Nephron progenitor cell (in vitro differentiated cells): ENCODE measurements at regions not wholly inside any gene's neighbourhood (a gene's known extent, or its start where the extent isn't known, plus 50 kb on each side); places are given as distances from the start of the nearest gene placed in this dataset.

Experiments
- DNase-seq: peaks from one replicate; pipeline ENCODE4 v3.0.0; 2021
- H3K27ac Mint-ChIP-seq: 2 replicates; pipeline ENCODE4 v1.8.0; 2021; ENCODE audit warnings: mild to moderate bottlenecking, moderate library complexity, mixed read lengths
- H3K27me3 Mint-ChIP-seq: 2 replicates; pipeline ENCODE4 v1.8.0; 2021; ENCODE audit warnings: mild to moderate bottlenecking, low read depth, mixed read lengths; ENCODE audit not compliant: poor library complexity
- H3K36me3 Mint-ChIP-seq: 2 replicates; pipeline ENCODE4 v1.8.0; 2021; ENCODE audit warnings: low read depth, mixed read lengths
- H3K4me1 Mint-ChIP-seq: 2 replicates; pipeline ENCODE4 v1.8.0; 2021; ENCODE audit warnings: mixed read lengths
- H3K4me3 Mint-ChIP-seq: 2 replicates; pipeline ENCODE4 v1.8.0; 2021; ENCODE audit warnings: mild to moderate bottlenecking, moderate library complexity, mixed read lengths
- H3K9me3 Mint-ChIP-seq: 2 replicates; pipeline ENCODE4 v1.8.0; 2021; ENCODE audit warnings: mild to moderate bottlenecking, moderate library complexity, mixed read lengths
- TF ChIP-seq, protein P1 (sequence below): fragments of 200-600 bp; sonication (generic); IDR thresholded peaks from 2 replicates; pipeline ENCODE4 v1.5.0; 2021; ENCODE audit warnings: antibody characterized with exemption

DNA sequence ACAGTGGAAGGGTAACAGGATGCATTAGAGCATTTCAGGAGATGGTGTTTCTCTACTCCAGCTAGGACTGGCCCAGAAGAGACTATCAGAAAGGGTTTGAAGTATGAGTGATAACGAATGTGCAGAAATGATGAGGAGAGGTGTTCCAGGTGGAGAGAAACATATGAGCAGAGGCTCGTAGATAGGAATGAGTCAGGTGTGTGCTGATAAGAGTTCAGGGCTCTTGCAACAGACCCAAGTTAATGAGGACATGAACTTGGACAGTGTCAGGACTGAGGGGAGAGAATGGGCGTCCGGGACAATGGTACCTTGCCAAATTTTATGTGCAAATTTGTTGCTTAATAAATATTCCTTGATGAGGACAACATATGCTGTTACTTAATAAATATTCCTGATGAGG, 183.9 kb upstream of the NFIA start:
- Mint-ChIP-seq H3K27me3 (peaks cover 1% of the 10 kb centered on the region), H3K9me3 (no peaks in the 10 kb centered on the region), H3K4me1 (peaks cover 29% of the 10 kb centered on the region), H3K27ac (no peak overlapping the region), H3K4me3 (no peak overlapping the region), H3K36me3 (no peaks in the 10 kb centered on the region)
- DNase-seq = no peak
- TF ChIP-seq, protein P1, sequence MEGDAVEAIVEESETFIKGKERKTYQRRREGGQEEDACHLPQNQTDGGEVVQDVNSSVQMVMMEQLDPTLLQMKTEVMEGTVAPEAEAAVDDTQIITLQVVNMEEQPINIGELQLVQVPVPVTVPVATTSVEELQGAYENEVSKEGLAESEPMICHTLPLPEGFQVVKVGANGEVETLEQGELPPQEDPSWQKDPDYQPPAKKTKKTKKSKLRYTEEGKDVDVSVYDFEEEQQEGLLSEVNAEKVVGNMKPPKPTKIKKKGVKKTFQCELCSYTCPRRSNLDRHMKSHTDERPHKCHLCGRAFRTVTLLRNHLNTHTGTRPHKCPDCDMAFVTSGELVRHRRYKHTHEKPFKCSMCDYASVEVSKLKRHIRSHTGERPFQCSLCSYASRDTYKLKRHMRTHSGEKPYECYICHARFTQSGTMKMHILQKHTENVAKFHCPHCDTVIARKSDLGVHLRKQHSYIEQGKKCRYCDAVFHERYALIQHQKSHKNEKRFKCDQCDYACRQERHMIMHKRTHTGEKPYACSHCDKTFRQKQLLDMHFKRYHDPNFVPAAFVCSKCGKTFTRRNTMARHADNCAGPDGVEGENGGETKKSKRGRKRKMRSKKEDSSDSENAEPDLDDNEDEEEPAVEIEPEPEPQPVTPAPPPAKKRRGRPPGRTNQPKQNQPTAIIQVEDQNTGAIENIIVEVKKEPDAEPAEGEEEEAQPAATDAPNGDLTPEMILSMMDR = no peak

DNA sequence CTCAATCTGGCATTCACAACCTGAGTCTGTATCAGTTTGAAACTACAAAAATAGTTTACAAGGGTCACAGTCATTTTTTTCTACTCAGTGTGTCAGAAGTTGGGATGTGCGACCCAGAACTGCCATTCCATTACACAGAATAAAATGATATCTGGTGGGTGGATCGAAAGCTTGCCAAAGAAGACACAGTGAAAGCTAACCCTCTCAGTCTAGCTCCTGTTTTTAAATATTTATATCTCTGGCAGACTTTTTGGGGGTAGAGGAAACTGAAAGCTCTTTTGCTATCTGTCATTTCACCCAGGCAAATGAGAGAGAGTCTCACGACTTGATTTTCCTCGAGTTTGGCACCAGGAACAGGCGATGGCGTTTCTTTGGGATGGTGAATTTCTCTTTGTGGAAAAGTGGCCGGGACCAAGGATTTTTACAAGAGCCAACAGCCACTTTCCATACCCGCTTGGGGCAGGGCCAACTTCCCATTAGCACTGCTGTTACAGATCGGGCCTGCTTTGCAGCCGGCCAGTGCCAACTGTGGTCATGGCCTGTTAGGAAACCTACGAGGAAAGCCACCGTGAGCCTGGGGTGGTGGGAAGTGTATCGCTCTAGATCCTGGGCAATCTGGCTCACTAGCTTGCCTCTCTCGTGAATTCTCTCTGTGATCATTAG, 185.5 kb upstream of the NFIA start:
- DNase-seq = no peak
- Mint-ChIP-seq H3K27me3 (peaks cover 3% of the 10 kb centered on the region), H3K27ac (no peak overlapping the region), H3K4me3 (no peak overlapping the region), H3K9me3 (no peaks in the 10 kb centered on the region), H3K4me1 (peaks cover 35% of the 10 kb centered on the region), H3K36me3 (no peaks in the 10 kb centered on the region)
- TF ChIP-seq, protein P1 = no peak

DNA sequence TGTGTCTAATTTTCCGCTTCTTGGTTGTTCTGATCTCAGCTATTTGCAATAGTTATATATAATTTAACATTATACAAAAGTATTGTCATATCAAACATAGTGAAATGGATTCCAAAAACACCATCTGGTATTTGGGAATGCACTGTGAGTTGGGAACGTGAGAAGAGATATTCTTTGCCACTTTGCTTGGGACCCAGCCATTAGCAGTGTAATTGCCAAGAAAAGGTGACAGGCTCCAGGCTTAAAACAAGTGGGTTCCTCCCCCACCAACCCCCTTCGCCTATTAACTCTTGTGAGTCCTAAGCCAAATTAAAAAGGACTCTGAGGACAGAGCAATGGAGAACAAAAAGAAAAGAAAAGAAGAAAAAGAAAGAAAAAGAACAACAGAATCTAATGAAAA, 186.7 kb upstream of the NFIA start:
- H3K4me1 Mint-ChIP-seq = peaks cover 38% of the 10 kb centered on the region
- no peaks in the 10 kb centered on the region for H3K9me3 Mint-ChIP-seq
- H3K4me3 Mint-ChIP-seq = no peak overlapping the region
- peaks cover 3% of the 10 kb centered on the region for H3K27me3 Mint-ChIP-seq
- TF ChIP-seq, protein P1 = no peak
- no peaks in the 10 kb centered on the region for H3K36me3 Mint-ChIP-seq
- H3K27ac Mint-ChIP-seq = no peak overlapping the region
- DNase-seq = no peak

DNA sequence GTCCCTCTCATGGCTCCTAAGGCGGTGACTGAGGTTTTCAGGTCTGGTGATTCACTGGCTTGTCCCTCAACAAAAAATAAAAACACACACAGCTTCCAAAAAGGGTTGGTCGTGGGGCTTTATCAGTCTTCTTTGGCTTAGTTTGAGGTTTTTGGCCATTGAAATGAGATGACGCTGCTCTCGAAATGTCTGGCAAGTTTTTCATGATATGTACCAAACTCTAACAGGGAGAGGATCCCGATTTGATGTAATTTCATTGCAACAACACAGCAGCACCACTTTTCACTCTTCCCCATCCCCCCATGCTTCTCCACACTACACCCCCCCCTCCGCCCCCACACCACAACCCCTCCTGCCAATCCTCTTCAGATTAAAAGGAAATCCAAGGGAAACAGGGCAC, 187.1 kb upstream of the NFIA start:
- Mint-ChIP-seq H3K4me1 (peaks cover 39% of the 10 kb centered on the region), H3K27ac (no peak overlapping the region)
- no peak for DNase-seq

DNA sequence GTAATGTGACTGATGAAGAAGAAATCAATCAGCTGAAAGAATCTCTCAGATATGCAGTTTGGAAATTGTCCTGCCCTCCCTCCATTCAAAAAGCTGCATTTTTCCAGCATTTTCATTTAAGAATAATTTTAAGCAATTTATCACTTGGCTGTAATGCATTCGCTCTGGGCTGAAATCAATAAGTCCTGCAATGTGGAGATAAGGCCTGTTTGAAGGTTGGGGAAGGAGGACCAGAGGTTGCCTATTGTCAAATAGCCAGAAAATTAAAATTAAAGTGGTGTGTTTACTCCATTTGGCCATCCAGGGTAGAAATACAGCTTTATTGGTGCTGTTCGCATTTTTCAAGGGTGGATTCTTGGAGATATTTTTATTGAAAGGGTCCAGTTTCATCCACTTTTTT, 187.6 kb upstream of the NFIA start:
- no peak overlapping the region for H3K27ac Mint-ChIP-seq
- TF ChIP-seq, protein P1 = no peak
- peaks cover 3% of the 10 kb centered on the region for H3K27me3 Mint-ChIP-seq
- H3K4me1 Mint-ChIP-seq = peaks cover 39% of the 10 kb centered on the region
- H3K9me3 Mint-ChIP-seq = no peaks in the 10 kb centered on the region
- H3K36me3 Mint-ChIP-seq = no peaks in the 10 kb centered on the region
- DNase-seq = no peak
- no peak overlapping the region for H3K4me3 Mint-ChIP-seq

More for the DNA sequence above, 187.1 kb upstream of the NFIA start:
- H3K36me3 Mint-ChIP-seq = no peaks in the 10 kb centered on the region
- TF ChIP-seq, protein P1 = no peak
- no peak overlapping the region for H3K4me3 Mint-ChIP-seq
- H3K27me3 Mint-ChIP-seq = peaks cover 3% of the 10 kb centered on the region
- H3K9me3 Mint-ChIP-seq = no peaks in the 10 kb centered on the region

DNA sequence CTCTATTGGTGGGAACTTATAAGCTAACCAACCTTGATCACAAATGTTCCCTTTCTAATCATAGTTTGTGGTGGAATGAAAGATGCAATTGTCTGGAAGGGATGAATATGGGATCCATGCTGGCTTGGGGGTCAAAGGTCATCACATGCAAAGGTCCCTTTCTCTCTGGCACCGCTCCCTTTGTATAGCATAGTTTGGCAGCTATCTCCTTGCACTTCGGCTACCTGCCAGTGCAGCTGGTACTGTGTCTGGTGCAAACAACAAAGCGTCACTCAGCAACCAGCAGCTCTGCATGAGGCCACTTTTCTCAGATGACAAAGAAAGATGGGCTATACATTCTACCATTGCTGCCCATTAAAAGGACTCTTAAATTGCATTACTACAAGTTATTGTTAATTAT, 188.2 kb upstream of the NFIA start:
- H3K9me3 Mint-ChIP-seq = no peaks in the 10 kb centered on the region
- no peak overlapping the region for H3K4me3 Mint-ChIP-seq
- no peaks in the 10 kb centered on the region for H3K36me3 Mint-ChIP-seq
- peaks cover 39% of the 10 kb centered on the region for H3K4me1 Mint-ChIP-seq
- TF ChIP-seq, protein P1 = no peak
- no peak overlapping the region for H3K27ac Mint-ChIP-seq
- H3K27me3 Mint-ChIP-seq = peaks cover 3% of the 10 kb centered on the region
- no peak for DNase-seq
